ENCODE measurements at regions not wholly inside any gene's neighbourhood (a gene's known extent, or its start where the extent isn't known, plus 50 kb on each side); places are given as distances from the start of the nearest gene placed in this dataset.
"Not testable (repeated sequence)": the region's sequence is repeated elsewhere in the genome, so short reads cannot be mapped to it uniquely, and the experiment has no call there.

- no peak overlapping the region for H3K4me3 ChIP-seq (ENCODE audit: low read depth, low read length)
- TF ChIP-seq CTCF (IDR thresholded peaks at IDR 0.05; ENCODE audit: low read depth, low read length): no peak
Measured at GRCh38 chr3:106305882-106306435, 437.1 kb upstream of the CBLB start.

GRCh38 chr3:106309274-106309673 is 440.5 kb upstream of the CBLB start:
- TF ChIP-seq CTCF (IDR thresholded peaks at IDR 0.05; ENCODE audit: low read depth, low read length): no peak
- H3K4me3 ChIP-seq (ENCODE audit: low read depth, low read length): no peak overlapping the region

GRCh38 chr3:106309798-106310197 is 441.0 kb upstream of the CBLB start:
- H3K4me3 ChIP-seq (ENCODE audit: low read depth, low read length): not testable (repeated sequence)

GRCh38 chr3:106317141-106318055 is 448.6 kb upstream of the CBLB start:
- TF ChIP-seq CTCF (IDR thresholded peaks at IDR 0.05; ENCODE audit: low read depth, low read length): no peak
- H3K4me3 ChIP-seq (ENCODE audit: low read depth, low read length): no peak overlapping the region

GRCh38 chr3:106321438-106321837 is 452.6 kb upstream of the CBLB start:
- not testable (repeated sequence) for H3K4me3 ChIP-seq (ENCODE audit: low read depth, low read length)

- TF ChIP-seq CTCF (IDR thresholded peaks at IDR 0.05; ENCODE audit: low read depth, low read length): no peak
Measured at GRCh38 chr3:106323586-106323985, 454.8 kb upstream of the CBLB start.

GRCh38 chr3:106326941-106327695 is 458.3 kb upstream of the CBLB start:
- TF ChIP-seq CTCF (IDR thresholded peaks at IDR 0.05; ENCODE audit: low read depth, low read length): no peak

More at GRCh38 chr3:106323586-106323985, 454.8 kb upstream of the CBLB start:
- H3K4me3 ChIP-seq (ENCODE audit: low read depth, low read length): no peak overlapping the region

GRCh38 chr3:106327696-106328025 is 458.8 kb upstream of the CBLB start:
- no peak for TF ChIP-seq CTCF (IDR thresholded peaks at IDR 0.05; ENCODE audit: low read depth, low read length)
- no peak overlapping the region for H3K4me3 ChIP-seq (ENCODE audit: low read depth, low read length)

More at GRCh38 chr3:106326941-106327695, 458.3 kb upstream of the CBLB start:
- no peak overlapping the region for H3K4me3 ChIP-seq (ENCODE audit: low read depth, low read length)

Measured in WI38 (cell line).